ENCODE measurements at regions not wholly inside any gene's neighbourhood (a gene's known extent, or its start where the extent isn't known, plus 50 kb on each side); places are given as distances from the start of the nearest gene placed in this dataset.

- H3K4me1 Mint-ChIP-seq: no peaks in the 10 kb centered on the region
- no peak overlapping the region for H3K27ac Mint-ChIP-seq
Measured at GRCh38 chr3:98956008-98956407, 54.5 kb upstream of the DCBLD2 start.

GRCh38 chr3:98954791-98955604, 53.5 kb upstream of the DCBLD2 start:
- Mint-ChIP-seq H3K4me1 (no peaks in the 10 kb centered on the region), H3K9me3 (no peaks in the 10 kb centered on the region), H3K4me3 (no peak overlapping the region), H3K27ac (no peak overlapping the region), H3K36me3 (no peaks in the 10 kb centered on the region), H3K27me3 (peaks cover 8 to 12% of the 10 kb centered on the region in 2 donors)
- DNase-seq (no peak), ATAC-seq (replicated peaks) (no peak)

More at GRCh38 chr3:98956008-98956407, 54.5 kb upstream of the DCBLD2 start:
- Mint-ChIP-seq H3K4me3 (no peak overlapping the region), H3K9me3 (no peaks in the 10 kb centered on the region), H3K27me3 (peaks cover 8 to 12% of the 10 kb centered on the region in 2 donors), H3K36me3 (no peaks in the 10 kb centered on the region)
- no peak for ATAC-seq (replicated peaks)
- no peak for DNase-seq

GRCh38 chr3:98954242-98954641, 52.7 kb upstream of the DCBLD2 start:
- H3K4me1 Mint-ChIP-seq: no peaks in the 10 kb centered on the region
- ATAC-seq (replicated peaks): no peak
- no peak for DNase-seq
- H3K27me3 Mint-ChIP-seq: peaks cover 8 to 12% of the 10 kb centered on the region in 2 donors
- no peaks in the 10 kb centered on the region for H3K9me3 Mint-ChIP-seq
- no peak overlapping the region for H3K4me3 Mint-ChIP-seq
- H3K27ac Mint-ChIP-seq: no peak overlapping the region
- no peaks in the 10 kb centered on the region for H3K36me3 Mint-ChIP-seq

GRCh38 chr3:98952404-98952803, 50.9 kb upstream of the DCBLD2 start:
- ATAC-seq (replicated peaks) (no peak), DNase-seq (no peak)
- no peaks in the 10 kb centered on the region for H3K4me1 Mint-ChIP-seq
- H3K9me3 Mint-ChIP-seq: peaks cover 0 to 3% of the 10 kb centered on the region in 2 donors
- no peaks in the 10 kb centered on the region for H3K36me3 Mint-ChIP-seq
- H3K27ac Mint-ChIP-seq: no peak overlapping the region
- peaks cover 8 to 20% of the 10 kb centered on the region in 2 donors for H3K27me3 Mint-ChIP-seq
- no peak overlapping the region for H3K4me3 Mint-ChIP-seq

Data from stimulated activated naive B cell treated with anti-CD40 and anti-IgM and Interleukin-4, amounts not matched to agents 10 μg/mL and 1 μg/mL and 100 μg/mL, for 72 hours (primary cell).